ENCODE measurements at regions not wholly inside any gene's neighbourhood (a gene's known extent, or its start where the extent isn't known, plus 50 kb on each side); places are given as distances from the start of the nearest gene placed in this dataset.

- TF ChIP-seq STAT6 (CRISPR knock-in tag; conservative IDR thresholded peaks at IDR 0.05; ENCODE audit: low read depth) (no peak), PRRX2 (CRISPR knock-in tag; IDR thresholded peaks at IDR 0.05) (no peak), SMAD4 (CRISPR knock-in tag; IDR thresholded peaks at IDR 0.05) (no peak), GRHL2 (CRISPR knock-in tag; IDR thresholded peaks at IDR 0.05; ENCODE audit: insufficient replicate concordance, severe bottlenecking) (no peak), ZNF396 (CRISPR knock-in tag; IDR thresholded peaks at IDR 0.05; ENCODE audit: borderline replicate concordance) (no peak), CBFB (CRISPR knock-in tag; IDR thresholded peaks at IDR 0.05; ENCODE audit: low read depth) (no peak), TEAD1 (CRISPR knock-in tag; IDR thresholded peaks at IDR 0.05) (no peak)
- TF ChIP-seq, protein P1, sequence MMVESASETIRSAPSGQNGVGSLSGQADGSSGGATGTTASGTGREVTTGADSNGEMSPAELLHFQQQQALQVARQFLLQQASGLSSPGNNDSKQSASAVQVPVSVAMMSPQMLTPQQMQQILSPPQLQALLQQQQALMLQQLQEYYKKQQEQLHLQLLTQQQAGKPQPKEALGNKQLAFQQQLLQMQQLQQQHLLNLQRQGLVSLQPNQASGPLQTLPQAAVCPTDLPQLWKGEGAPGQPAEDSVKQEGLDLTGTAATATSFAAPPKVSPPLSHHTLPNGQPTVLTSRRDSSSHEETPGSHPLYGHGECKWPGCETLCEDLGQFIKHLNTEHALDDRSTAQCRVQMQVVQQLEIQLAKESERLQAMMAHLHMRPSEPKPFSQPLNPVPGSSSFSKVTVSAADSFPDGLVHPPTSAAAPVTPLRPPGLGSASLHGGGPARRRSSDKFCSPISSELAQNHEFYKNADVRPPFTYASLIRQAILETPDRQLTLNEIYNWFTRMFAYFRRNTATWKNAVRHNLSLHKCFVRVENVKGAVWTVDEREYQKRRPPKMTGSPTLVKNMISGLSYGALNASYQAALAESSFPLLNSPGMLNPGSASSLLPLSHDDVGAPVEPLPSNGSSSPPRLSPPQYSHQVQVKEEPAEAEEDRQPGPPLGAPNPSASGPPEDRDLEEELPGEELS (CRISPR knock-in tag; IDR thresholded peaks at IDR 0.05): no peak
These were observed 66.3 kb upstream of the RAI14 start (continued) for GRCh38 chr5:34589832-34590231.

GRCh38 chr5:34591723-34592122 is 64.4 kb upstream of the RAI14 start:
- DNase-seq (ENCODE audit: low spot score): no peak
- POLR2A ChIA-PET: no interaction called here
- TF ChIP-seq SMAD4 (CRISPR knock-in tag; IDR thresholded peaks at IDR 0.05) (no peak), ZNF317 (CRISPR knock-in tag; IDR thresholded peaks at IDR 0.05; ENCODE audit: borderline replicate concordance, low read depth) (no peak), ZBTB43 (CRISPR knock-in tag; IDR thresholded peaks at IDR 0.05) (no peak), NR2C2 (CRISPR knock-in tag; IDR thresholded peaks at IDR 0.05) (no peak), ZNF138 (CRISPR knock-in tag; conservative IDR thresholded peaks at IDR 0.05) (no peak)
- ATAC-seq: no peak
- H3K4me3 Mint-ChIP-seq: no peak overlapping the region
- peaks cover 15% of the 10 kb centered on the region for H3K4me1 Mint-ChIP-seq
- H3K27me3 Mint-ChIP-seq (ENCODE audit: low read depth): no peaks in the 10 kb centered on the region
- H3K9me3 Mint-ChIP-seq: no peaks in the 10 kb centered on the region
- no peaks in the 10 kb centered on the region for H3K36me3 Mint-ChIP-seq
- CTCF ChIA-PET: no interaction called here
- H3K27ac Mint-ChIP-seq: no peak overlapping the region

GRCh38 chr5:34597034-34598027 is 58.8 kb upstream of the RAI14 start:
- H3K4me1 Mint-ChIP-seq: peaks cover 17% of the 10 kb centered on the region
- H3K36me3 Mint-ChIP-seq: peaks cover 2% of the 10 kb centered on the region; the same call in 1 of the 2 replicates
- no peak overlapping the region for H3K4me3 Mint-ChIP-seq
- ChIA-PET CTCF (no interaction called here), POLR2A (no interaction called here)
- H3K27me3 Mint-ChIP-seq (ENCODE audit: low read depth): no peaks in the 10 kb centered on the region; the same call in 1 of the 2 replicates
- DNase-seq (ENCODE audit: low spot score) (no peak), ATAC-seq (no peak)
- peaks cover 8% of the 10 kb centered on the region for H3K9me3 Mint-ChIP-seq
- H3K27ac Mint-ChIP-seq: no peak overlapping the region
- TF ChIP-seq ATF3 (CRISPR knock-in tag; conservative IDR thresholded peaks at IDR 0.05) (no peak), FOXJ3 (CRISPR knock-in tag; IDR thresholded peaks at IDR 0.05; ENCODE audit: borderline replicate concordance) (no peak), TEAD4 (CRISPR knock-in tag; IDR thresholded peaks at IDR 0.05) (no peak), ZNF138 (CRISPR knock-in tag; conservative IDR thresholded peaks at IDR 0.05) (no peak), SOX15 (CRISPR knock-in tag; IDR thresholded peaks at IDR 0.05) (no peak), ERG (CRISPR knock-in tag; IDR thresholded peaks at IDR 0.05) (no peak), ZBTB21 (CRISPR knock-in tag; IDR thresholded peaks at IDR 0.05; ENCODE audit: borderline replicate concordance) (no peak), ATF1 (CRISPR knock-in tag; IDR thresholded peaks at IDR 0.05) (no peak), PRDM15 (CRISPR knock-in tag; IDR thresholded peaks at IDR 0.05) (no peak), CBFB (CRISPR knock-in tag; IDR thresholded peaks at IDR 0.05; ENCODE audit: low read depth) (no peak), MXD4 (CRISPR knock-in tag; IDR thresholded peaks at IDR 0.05; ENCODE audit: borderline replicate concordance) (no peak)
